Prostate gland (tissue), 2 donors: ENCODE measurements at regions not wholly inside any gene's neighbourhood (a gene's known extent, or its start where the extent isn't known, plus 50 kb on each side); places are given as distances from the start of the nearest gene placed in this dataset.

Source experiments
- CTCF ChIP-seq, 4 experiments: fragments of 200-600 bp in 2 of 4; fragments of 450-650 bp in 2 of 4; sonication (generic) in 2 of 4; IDR thresholded peaks; 1 replicate in 3 of 4; 2 replicates in 1 of 4; pipeline ENCODE4 v1.5.1; 2016 to 2019; ENCODE audit warnings: antibody characterized with exemption in 4 of 4, mild to moderate bottlenecking in 2 of 4, moderate library complexity in 2 of 4
- POLR2A ChIP-seq: fragments of 450-650 bp; IDR thresholded peaks from one replicate; pipeline ENCODE4 v1.6.1; 2016; ENCODE audit warnings: antibody characterized with exemption, mild to moderate bottlenecking

- no peak for TF ChIP-seq CTCF (IDR thresholded peaks at IDR 0.05)
- no peak for TF ChIP-seq POLR2A
Observed at GRCh38 chr14:51455041-51455835, 196.5 kb upstream of the FRMD6 start.
